Mucosa of gallbladder (tissue), 1 donor: ENCODE measurements at regions not wholly inside any gene's neighbourhood (a gene's known extent, or its start where the extent isn't known, plus 50 kb on each side); places are given as distances from the start of the nearest gene placed in this dataset.
"Not testable (repeated sequence)": the region's sequence is repeated elsewhere in the genome, so short reads cannot be mapped to it uniquely, and the experiment has no call there.

Experiments used
- DNase-seq: peaks from one replicate; pipeline ENCODE4 v3.0.0-alpha.2; 2020; ENCODE audit warnings: low spot score
- donor health status: DM: no; HTN: no; CAD: no.

- no peak for DNase-seq
Observed at GRCh38 chr5:175347027-175347426, 97.0 kb downstream of the DRD1 start.

- DNase-seq, result no peak
Observed at GRCh38 chr5:175344331-175345195, 99.4 kb downstream of the DRD1 start.

GRCh38 chr5:175343308-175343707 is 100.7 kb downstream of the DRD1 start:
- no peak for DNase-seq

GRCh38 chr5:175340180-175340579 is 103.8 kb downstream of the DRD1 start:
- no peak for DNase-seq

DNA sequence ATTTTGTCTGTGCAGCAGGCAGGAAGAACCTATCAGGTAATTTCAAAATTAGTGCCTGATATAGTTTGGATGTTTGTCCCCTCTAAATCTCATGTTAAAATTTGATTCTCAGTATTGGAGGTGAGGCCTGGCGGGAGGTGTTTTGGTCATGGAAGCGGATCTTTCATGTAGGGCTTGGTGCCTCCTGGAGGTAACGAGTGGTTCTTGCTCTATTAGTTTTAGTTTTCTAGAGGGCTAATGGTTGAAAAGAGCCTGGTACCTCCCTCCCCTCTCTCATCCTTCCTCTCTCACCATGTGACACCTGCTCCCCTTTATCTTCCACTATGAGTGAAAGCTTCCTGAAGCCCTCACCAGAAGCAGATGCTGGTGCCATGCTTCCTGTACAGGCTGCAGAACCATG is 106.3 kb downstream of the DRD1 start:
- DNase-seq, result no peak

DNA sequence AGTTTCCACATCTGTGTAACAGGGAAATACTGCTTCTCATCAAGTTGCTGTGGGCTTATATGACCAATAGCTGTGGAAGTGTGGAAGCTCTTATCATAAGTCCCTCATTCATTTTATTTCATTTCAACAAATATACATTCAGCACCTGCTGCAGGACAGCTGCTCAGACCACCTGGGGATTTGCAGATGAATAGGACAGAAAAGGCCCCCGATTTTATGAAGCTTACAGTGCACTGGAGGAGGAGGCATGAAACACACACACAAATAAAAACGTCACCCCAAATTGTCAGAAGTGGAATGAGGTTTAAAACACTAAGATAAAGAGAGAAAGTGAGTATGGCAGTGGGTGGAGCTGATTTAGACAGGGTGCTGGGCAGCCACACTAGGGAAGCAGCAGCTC is 107.2 kb downstream of the DRD1 start:
- DNase-seq, result no peak

GRCh38 chr5:175335691-175336090 is 108.3 kb downstream of the DRD1 start:
- no peak for DNase-seq

GRCh38 chr5:175331173-175332036 is 112.6 kb downstream of the DRD1 start:
- DNase-seq, result not testable (repeated sequence)

DNA sequence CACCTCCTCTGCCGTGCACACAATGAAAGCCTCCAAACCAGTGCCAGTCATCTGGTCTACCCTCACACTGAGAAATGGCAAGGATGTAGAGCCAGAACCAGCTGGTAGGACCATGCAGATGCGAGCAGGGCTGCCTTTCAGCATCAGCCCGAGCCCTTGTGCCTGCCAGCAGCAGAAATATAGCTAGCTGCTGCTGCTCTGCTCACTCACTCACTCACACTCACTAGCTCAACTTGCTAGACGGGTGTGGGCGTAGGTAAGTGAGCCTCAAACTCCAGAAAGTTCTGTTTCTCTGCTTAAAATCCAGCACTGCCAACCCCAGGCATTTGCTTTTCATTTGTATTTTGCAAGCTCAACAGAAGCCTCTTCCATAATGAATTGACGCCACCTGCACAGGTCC is 114.0 kb downstream of the DRD1 start:
- no peak for DNase-seq

GRCh38 chr5:175328687-175329086 is 115.3 kb downstream of the DRD1 start:
- no peak for DNase-seq

DNA sequence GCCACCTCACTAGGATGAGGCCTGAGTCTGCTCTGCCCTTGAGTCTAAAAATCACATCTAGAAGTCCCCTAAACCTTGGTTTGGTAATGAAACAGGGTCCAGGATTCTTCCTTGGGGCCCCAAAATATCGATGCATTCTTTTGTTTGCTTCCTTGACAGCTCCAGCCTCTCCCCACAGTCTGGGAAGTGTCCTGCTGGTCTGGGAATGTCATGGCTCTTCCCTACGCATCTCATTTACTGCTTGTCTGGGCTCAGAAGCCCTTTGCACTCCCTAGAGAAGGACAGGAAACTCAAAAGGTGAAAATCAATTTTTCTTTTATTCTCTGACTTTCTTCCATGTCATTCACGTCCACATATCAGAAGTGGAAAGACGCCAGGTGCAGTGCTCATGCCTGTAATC is 115.8 kb downstream of the DRD1 start:
- DNase-seq, result no peak

GRCh38 chr5:175325681-175326080 is 118.3 kb downstream of the DRD1 start:
- no peak for DNase-seq

GRCh38 chr5:175321927-175322532 is 122.0 kb downstream of the DRD1 start:
- peak; percentile 21 for DNase-seq

GRCh38 chr5:175319199-175319598 is 124.8 kb downstream of the DRD1 start:
- DNase-seq, result no peak

DNA sequence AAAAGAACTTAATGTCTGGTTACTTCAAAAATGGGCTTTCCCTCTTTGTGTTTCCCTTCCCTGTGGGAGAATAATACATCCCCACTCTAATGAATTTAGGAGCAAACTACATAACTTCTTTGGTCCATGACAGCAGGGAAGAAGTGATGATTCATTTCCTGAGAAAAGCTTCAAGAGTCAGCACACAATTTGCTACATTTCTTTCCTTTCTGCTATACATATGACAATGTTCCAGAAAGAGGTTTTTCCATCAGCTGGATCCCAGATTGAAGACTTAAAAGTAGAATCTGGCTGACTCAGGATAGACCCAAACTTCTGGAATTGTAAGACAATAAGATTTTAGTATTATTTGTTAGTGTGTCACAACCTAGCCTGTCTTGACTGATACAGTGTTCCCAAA is 126.1 kb downstream of the DRD1 start:
- no peak for DNase-seq

DNA sequence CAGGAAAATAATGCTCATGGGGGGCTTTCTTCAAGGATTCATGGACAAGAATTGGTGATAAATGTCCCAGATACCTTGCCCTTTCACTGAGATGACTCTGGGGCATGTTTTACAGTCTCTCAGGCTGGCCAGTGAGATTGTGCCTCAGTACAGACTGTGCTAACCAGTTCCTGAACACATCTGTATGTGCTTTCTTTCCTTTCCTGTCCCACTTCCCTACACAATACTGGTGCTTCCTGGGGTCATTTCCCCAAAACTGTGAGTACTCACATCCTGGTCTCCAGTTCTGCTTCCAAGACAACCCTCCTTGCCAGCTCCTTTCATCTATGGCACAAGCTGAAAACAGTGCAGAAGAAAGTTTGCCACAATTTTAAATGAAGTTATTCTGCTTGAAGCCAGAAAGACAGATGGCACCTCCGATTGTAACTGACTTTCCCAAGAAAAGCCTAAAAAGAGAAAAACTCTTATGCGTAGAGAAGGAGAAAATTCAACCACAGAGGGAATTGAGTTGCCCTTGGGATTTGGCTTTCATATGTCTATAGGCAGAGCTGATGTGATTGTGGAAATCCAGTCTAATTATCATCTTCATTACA is 134.7 kb downstream of the DRD1 start:
- DNase-seq, result no peak

GRCh38 chr5:175308701-175309100 is 135.3 kb downstream of the DRD1 start:
- DNase-seq, result no peak

GRCh38 chr5:175306381-175306780 is 137.6 kb downstream of the DRD1 start:
- DNase-seq, result no peak

- DNase-seq, result no peak
Observed at GRCh38 chr5:175305251-175305650, 138.7 kb downstream of the DRD1 start.

DNA sequence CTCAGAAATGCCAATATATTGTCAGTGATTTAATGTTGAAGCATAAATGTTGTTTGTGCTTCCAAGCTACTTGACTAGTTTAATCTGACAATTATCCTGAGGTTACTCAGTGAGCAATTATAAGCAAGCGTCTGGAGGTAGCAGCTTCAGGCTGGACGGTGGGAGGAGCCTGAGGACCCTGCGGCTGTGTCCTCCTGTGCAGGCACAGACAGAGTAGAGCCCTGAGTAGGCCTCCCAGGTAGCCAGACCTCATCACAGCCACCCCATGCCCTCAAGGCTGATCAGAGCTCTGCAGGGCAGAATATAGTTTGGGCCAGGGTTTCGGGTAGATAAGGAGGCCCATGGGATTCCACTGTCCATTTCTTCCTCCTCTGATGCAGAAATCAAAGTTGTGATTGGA is 153.6 kb downstream of the DRD1 start:
- no peak for DNase-seq

GRCh38 chr5:175288048-175288621 is 155.8 kb downstream of the DRD1 start:
- DNase-seq, result no peak

- no peak for DNase-seq
Observed at GRCh38 chr5:175286981-175287380, 157.0 kb downstream of the DRD1 start.
